ENCODE measurements at regions not wholly inside any gene's neighbourhood (a gene's known extent, or its start where the extent isn't known, plus 50 kb on each side); places are given as distances from the start of the nearest gene placed in this dataset.

GRCh38 chr18:43893001-43893637 is 615.8 kb upstream of the SYT4 start:
- H3K4me3 ChIP-seq (ENCODE audit: control extremely low read depth in 1 of 5, extremely low read depth in 1 of 5, insufficient read depth in 1 of 5, low read depth in 2 of 5, low read length in 4 of 5) = no peak overlapping the region
- H3K79me2 ChIP-seq (ENCODE audit: control insufficient read depth, insufficient read depth, low read length) = no peaks in the 10 kb centered on the region
- H3K27ac ChIP-seq (ENCODE audit: low read length in 2 of 2) = no peak overlapping the region
- ATAC-seq (ENCODE audit: low read depth) (no peak), DNase-seq (no peak)
- intact Hi-C loops (cut with micrococcal nuclease) = no loop called here
- ChIA-PET CTCF (no interaction called here), POLR2A (no interaction called here)
- H3K36me3 ChIP-seq (replicated peaks in 1 of 2; ENCODE audit: control extremely low read depth in 1 of 2, control insufficient read depth in 1 of 2, extremely low read depth in 1 of 2, insufficient read depth in 2 of 2, low read length in 1 of 2) = no peaks in the 10 kb centered on the region
- 100% methylated on average over 1 of the region's 5 CpGs for WGBS (ENCODE audit: insufficient coverage)
- no peak overlapping the region for H3K4me3 Mint-ChIP-seq
- no peak for TF ChIP-seq CTCF (IDR thresholded peaks at IDR 0.05)
- TF ChIP-seq EZH2 (IDR thresholded peaks at IDR 0.05; ENCODE audit: borderline replicate concordance, insufficient read depth, low read depth, low read length, poor library complexity, severe bottlenecking) = no peak
- no peak overlapping the region for H3K9ac ChIP-seq (ENCODE audit: low read length)
- no peaks in the 10 kb centered on the region for H3K27me3 ChIP-seq (replicated peaks in 1 of 4; ENCODE audit: control extremely low read depth in 1 of 4, control insufficient read depth in 3 of 4, insufficient read depth in 4 of 4, low read length in 3 of 4)
- no peak overlapping the region for H3K27ac Mint-ChIP-seq
- no peaks in the 10 kb centered on the region for H4K20me1 ChIP-seq (ENCODE audit: control insufficient read depth, insufficient read depth, low read length, poor library complexity, severe bottlenecking)
- no peaks in the 10 kb centered on the region for H3K4me1 ChIP-seq (ENCODE audit: control insufficient read depth in 2 of 2, insufficient read depth in 2 of 2, low read length in 2 of 2)
- no peaks in the 10 kb centered on the region for H3K9me3 ChIP-seq (ENCODE audit: control extremely low read depth in 1 of 3, control insufficient read depth in 2 of 3, insufficient read depth in 1 of 3, low read length in 2 of 3)
- no peak overlapping the region for H3K4me2 ChIP-seq (replicated peaks; ENCODE audit: low read depth, low read length, poor library complexity, severe bottlenecking)
- no peaks in the 10 kb centered on the region for H3K9me3 Mint-ChIP-seq (ENCODE audit: insufficient read depth)
- H3K4me1 Mint-ChIP-seq = no peaks in the 10 kb centered on the region
- no peaks in the 10 kb centered on the region for H3K27me3 Mint-ChIP-seq
- H2AFZ ChIP-seq (ENCODE audit: insufficient read depth, low read depth, low read length, poor library complexity, severe bottlenecking) = no peak overlapping the region

- H3K27me3 ChIP-seq (replicated peaks in 1 of 4; ENCODE audit: control extremely low read depth in 1 of 4, control insufficient read depth in 3 of 4, insufficient read depth in 4 of 4, low read length in 3 of 4) = no peaks in the 10 kb centered on the region
- no CpG with 5 or more reads among the region's 1 CpG for WGBS (ENCODE audit: insufficient coverage)
- TF ChIP-seq CTCF (IDR thresholded peaks at IDR 0.05) = no peak
- TF ChIP-seq EZH2 (IDR thresholded peaks at IDR 0.05; ENCODE audit: borderline replicate concordance, insufficient read depth, low read depth, low read length, poor library complexity, severe bottlenecking) = no peak
- DNase-seq (no peak), ATAC-seq (ENCODE audit: low read depth) (no peak)
- no peaks in the 10 kb centered on the region for H3K4me1 ChIP-seq (ENCODE audit: control insufficient read depth in 2 of 2, insufficient read depth in 2 of 2, low read length in 2 of 2)
- no peak overlapping the region for H3K27ac ChIP-seq (ENCODE audit: low read length in 2 of 2)
- H2AFZ ChIP-seq (ENCODE audit: insufficient read depth, low read depth, low read length, poor library complexity, severe bottlenecking) = no peak overlapping the region
- no peak overlapping the region for H3K4me3 ChIP-seq (ENCODE audit: control extremely low read depth in 1 of 5, extremely low read depth in 1 of 5, insufficient read depth in 1 of 5, low read depth in 2 of 5, low read length in 4 of 5)
- H4K20me1 ChIP-seq (ENCODE audit: control insufficient read depth, insufficient read depth, low read length, poor library complexity, severe bottlenecking) = no peaks in the 10 kb centered on the region
- H3K36me3 ChIP-seq (replicated peaks in 1 of 2; ENCODE audit: control extremely low read depth in 1 of 2, control insufficient read depth in 1 of 2, extremely low read depth in 1 of 2, insufficient read depth in 2 of 2, low read length in 1 of 2) = no peaks in the 10 kb centered on the region
- Mint-ChIP-seq H3K27ac (no peak overlapping the region), H3K9me3 (ENCODE audit: insufficient read depth) (no peaks in the 10 kb centered on the region), H3K4me1 (no peaks in the 10 kb centered on the region), H3K27me3 (no peaks in the 10 kb centered on the region), H3K4me3 (no peak overlapping the region)
- CTCF ChIA-PET = no interaction called here
- H3K9ac ChIP-seq (ENCODE audit: low read length) = no peak overlapping the region
- peaks cover 0 to 1% (median 0%) of the 10 kb centered on the region in 3 donors for H3K9me3 ChIP-seq (ENCODE audit: control extremely low read depth in 1 of 3, control insufficient read depth in 2 of 3, insufficient read depth in 1 of 3, low read length in 2 of 3)
- intact Hi-C loops (cut with micrococcal nuclease) = no loop called here
- H3K4me2 ChIP-seq (replicated peaks; ENCODE audit: low read depth, low read length, poor library complexity, severe bottlenecking) = no peak overlapping the region
- POLR2A ChIA-PET = no interaction called here
- no peaks in the 10 kb centered on the region for H3K79me2 ChIP-seq (ENCODE audit: control insufficient read depth, insufficient read depth, low read length)
These were observed 627.0 kb upstream of the SYT4 start for GRCh38 chr18:43904209-43904837.

Measured in B cell (primary cell).